Heart left ventricle (tissue), 16 donors: ENCODE measurements at regions not wholly inside any gene's neighbourhood (a gene's known extent, or its start where the extent isn't known, plus 50 kb on each side); places are given as distances from the start of the nearest gene placed in this dataset.

Experiments used
- ATAC-seq, 4 donors: fragments of 200-7000 bp; cut with Tn5 transposase; one replicate each; pipeline ENCODE4 v1.9.1; 2020 to 2022; ENCODE audit warnings: moderate library complexity in 4 of 4, mild to moderate bottlenecking in 3 of 4, moderate number of reproducible peaks in 1 of 4
- DNase-seq, 5 donors: peaks; one replicate each; pipeline ENCODE4 v3.0.0-alpha.2; 2020
- H3K27ac ChIP-seq, 12 donors: fragments of 200-600 bp; sonication (generic) in 4 of 12; one replicate each; pipeline versions ENCODE4 v1.5.0 to v1.8.0; 2016 to 2022; ENCODE audit warnings: mild to moderate bottlenecking in 2 of 12
- H3K27me3 ChIP-seq, 9 donors: fragments of 200-600 bp; sonication (generic) in 2 of 9; one replicate each; pipeline versions ENCODE4 v1.5.1 to v1.8.0; 2016 to 2022; ENCODE audit warnings: mild to moderate bottlenecking in 3 of 9
- H3K36me3 ChIP-seq, 9 donors: fragments of 200-600 bp; sonication (generic) in 2 of 9; one replicate each; pipeline versions ENCODE4 v1.5.0 to v1.8.0; 2018 to 2022; ENCODE audit warnings: mild to moderate bottlenecking in 2 of 9
- H3K4me1 ChIP-seq, 12 donors: fragments of 200-600 bp; sonication (generic) in 4 of 12; one replicate each; pipeline versions ENCODE4 v1.5.0 to v1.8.0; 2016 to 2022; ENCODE audit warnings: mild to moderate bottlenecking in 3 of 12
- H3K4me3 ChIP-seq, 12 donors: fragments of 200-600 bp; sonication (generic) in 4 of 12; one replicate each; pipeline versions ENCODE4 v1.5.0 to v1.8.0; 2017 to 2022; ENCODE audit warnings: mild to moderate bottlenecking in 9 of 12, moderate library complexity in 4 of 12
- H3K9me3 ChIP-seq, 12 donors: fragments of 200-600 bp; sonication (generic) in 4 of 12; one replicate each; pipeline versions ENCODE4 v1.5.0 to v1.8.0; 2016 to 2022; ENCODE audit warnings: mild to moderate bottlenecking in 1 of 12
- POLR2A ChIP-seq, 2 donors: fragments of 450-650 bp; IDR thresholded peaks; one replicate each; pipeline ENCODE4 v1.6.1; 2017; ENCODE audit warnings: antibody characterized with exemption in 2 of 2, mild to moderate bottlenecking in 2 of 2, moderate library complexity in 2 of 2
- WGBS, 4 donors: extraction: QIAGEN DNeasy Blood & Tissue Kit in 2 of 4; methylation state at CpG; one replicate each; pipeline versions ENCODE4 v1.1.5 to v1.1.7; 2013 to 2018; 5-methylcytosine and 5-hydroxymethylcytosine counted together
- intact Hi-C, 10 donors: fragments of 100-400 bp; cut with DNase I; formaldehyde crosslinking; loops; one replicate each; pipeline versions ENCODE4 v1.11.1 to v1.14.2; 2022
- TF ChIP-seq, protein P1 (sequence below), 12 donors: fragments of 200-600 bp; sonication (generic) in 4 of 12; IDR thresholded peaks; one replicate each; pipeline versions ENCODE4 v1.5.0 to v1.8.0; 2018 to 2022; ENCODE audit warnings: antibody characterized with exemption in 12 of 12, mild to moderate bottlenecking in 5 of 12
- donor health status: ischemic (EF 13 %, LVEDD 7.1; RV severe dilation, severe dysfunction).
- donor health status: healthy with polysubstance abuse.
- donor health status: DM: no; HTN: yes; CAD: no.
- donor health status: DM: no; HTN: no; CAD: no.
- donor health status: ischemic (EF 25% LVEDD 6.9; RV normal size, moderate dysfunction).
- donor health status: ischemic (EF 25% LVEDD 5.7; RV mildly dilated, moderate dysfunction).
- donor health status: healthy.
- donor health status: DM: yes; HTN: yes; CAD: no.
- donor health status: ischemic (EF 35%, LVEDD 5.7; RV mildly dilated, moderate dysfunction).
- donor health status: nonischemic (EF 11% LVEDD 7.7; RV severe dilation, severe dysfunction).
- donor health status: DM: yes; HTN: yes; CAD: no.
- donor health status: PGD.
- donor health status: ischemic (EF 29% LVEDD 5.4; RV normal size, mild dysfunction).
- donor health status: nonischemic (EF 23%, LVEDD 6.1; RV moderate dilation, normal function).

- Histone ChIP-seq H3K36me3 (no peaks in the 10 kb centered on the region), H3K27me3 (peaks cover 0 to 6% (median 0%) of the 10 kb centered on the region in 9 donors), H3K4me1 (peaks cover 0 to 14% (median 0%) of the 10 kb centered on the region in 12 donors), H3K4me3 (no peak overlapping the region), H3K27ac (peak overlapping the region in 1 of 12 donors; percentile 75), H3K9me3 (peaks cover 0 to 8% (median 0%) of the 10 kb centered on the region in 12 donors)
- 70 to 87% (median 73%) methylated on average over 4 of the region's 4 CpGs for WGBS, 4 donors
- intact Hi-C loops, result no loop called here
- DNase-seq, result no peak
- ATAC-seq, result no peak
- TF ChIP-seq, protein P1, sequence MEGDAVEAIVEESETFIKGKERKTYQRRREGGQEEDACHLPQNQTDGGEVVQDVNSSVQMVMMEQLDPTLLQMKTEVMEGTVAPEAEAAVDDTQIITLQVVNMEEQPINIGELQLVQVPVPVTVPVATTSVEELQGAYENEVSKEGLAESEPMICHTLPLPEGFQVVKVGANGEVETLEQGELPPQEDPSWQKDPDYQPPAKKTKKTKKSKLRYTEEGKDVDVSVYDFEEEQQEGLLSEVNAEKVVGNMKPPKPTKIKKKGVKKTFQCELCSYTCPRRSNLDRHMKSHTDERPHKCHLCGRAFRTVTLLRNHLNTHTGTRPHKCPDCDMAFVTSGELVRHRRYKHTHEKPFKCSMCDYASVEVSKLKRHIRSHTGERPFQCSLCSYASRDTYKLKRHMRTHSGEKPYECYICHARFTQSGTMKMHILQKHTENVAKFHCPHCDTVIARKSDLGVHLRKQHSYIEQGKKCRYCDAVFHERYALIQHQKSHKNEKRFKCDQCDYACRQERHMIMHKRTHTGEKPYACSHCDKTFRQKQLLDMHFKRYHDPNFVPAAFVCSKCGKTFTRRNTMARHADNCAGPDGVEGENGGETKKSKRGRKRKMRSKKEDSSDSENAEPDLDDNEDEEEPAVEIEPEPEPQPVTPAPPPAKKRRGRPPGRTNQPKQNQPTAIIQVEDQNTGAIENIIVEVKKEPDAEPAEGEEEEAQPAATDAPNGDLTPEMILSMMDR (IDR thresholded peaks at IDR 0.05), result no peak
- TF ChIP-seq POLR2A (IDR thresholded peaks at IDR 0.05), result no peak
Measured at GRCh38 chr2:88826399-88826798, 134.9 kb downstream of the RPIA start.

DNA sequence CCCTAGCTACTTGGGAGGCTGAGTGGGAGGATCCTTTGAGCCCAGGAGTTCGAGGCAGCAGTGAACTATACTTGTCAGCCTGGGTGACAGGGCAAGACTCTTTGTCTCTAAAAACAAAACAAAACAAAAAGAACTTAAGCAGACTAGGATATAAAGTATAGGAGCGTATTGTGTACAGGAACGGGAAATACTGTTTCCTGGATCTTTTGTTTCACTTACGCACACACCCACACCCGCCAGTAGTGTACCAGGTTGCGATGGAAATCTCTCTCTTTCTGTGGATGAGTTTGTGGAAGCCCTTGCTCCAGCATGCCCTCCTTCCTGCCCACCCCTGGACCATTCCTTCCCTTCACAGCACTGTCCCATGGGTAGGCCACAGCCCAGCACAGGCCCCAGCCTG, 136.3 kb downstream of the RPIA start:
- no peak overlapping the region for H3K4me3 ChIP-seq
- H3K27me3 ChIP-seq, result peaks cover 0 to 6% (median 0%) of the 10 kb centered on the region in 9 donors
- 64 to 74% (median 71%) methylated on average over 6 of the region's 6 CpGs for WGBS, 4 donors
- TF ChIP-seq, protein P1 (IDR thresholded peaks at IDR 0.05), result no peak
- TF ChIP-seq POLR2A (IDR thresholded peaks at IDR 0.05), result no peak
- H3K36me3 ChIP-seq, result no peaks in the 10 kb centered on the region
- H3K9me3 ChIP-seq, result peaks cover 0 to 8% (median 0%) of the 10 kb centered on the region in 12 donors
- intact Hi-C loops, result no loop called here
- peaks cover 0 to 14% (median 0%) of the 10 kb centered on the region in 12 donors for H3K4me1 ChIP-seq
- ATAC-seq (peak; percentile 41 to 86 (median 58)), DNase-seq (no peak)
- H3K27ac ChIP-seq, result peak overlapping the region; percentile 62 to 88 (median 76)

DNA sequence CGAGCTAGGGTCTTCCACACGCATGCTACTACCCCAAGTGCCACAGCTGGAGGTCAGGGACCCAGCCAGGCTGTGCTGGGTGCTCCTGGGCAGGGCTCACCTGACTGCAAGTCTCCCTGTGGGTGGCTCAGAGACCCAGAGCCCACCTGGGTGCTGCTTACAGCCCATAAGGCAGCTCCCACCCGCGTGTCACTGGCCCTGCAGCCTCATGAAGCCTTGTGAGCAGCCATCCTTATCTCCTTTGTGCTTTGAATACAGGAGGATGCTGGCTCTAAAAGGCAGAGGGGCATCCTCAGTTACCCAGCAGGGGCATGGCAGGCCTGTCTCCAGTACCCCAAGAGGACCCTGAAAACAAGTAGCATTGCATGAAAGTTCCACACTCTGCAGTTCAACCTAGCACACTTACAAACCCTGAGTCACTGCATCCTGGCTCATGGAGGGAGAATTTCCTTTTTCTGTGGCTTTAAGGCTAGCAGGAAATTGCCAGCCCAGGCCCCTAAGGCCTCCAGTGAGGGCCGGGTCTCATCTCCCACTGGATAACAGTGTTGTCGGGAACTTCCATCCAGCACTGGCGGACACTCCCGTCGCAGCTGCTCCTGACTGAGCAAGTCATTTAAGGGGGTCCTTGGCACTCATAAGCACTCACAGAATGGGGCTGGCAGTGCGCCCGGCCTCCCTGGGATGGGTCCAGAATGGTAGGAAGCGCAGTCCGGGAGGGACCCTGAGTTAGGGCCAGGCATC, 137.1 kb downstream of the RPIA start:
- intact Hi-C loops, result no loop called here
- ATAC-seq (peak; percentile 41 to 90 (median 72)), DNase-seq (peak; percentile 58 to 84 (median 70))
- TF ChIP-seq, protein P1 (IDR thresholded peaks at IDR 0.05), result no peak
- no peak for TF ChIP-seq POLR2A (IDR thresholded peaks at IDR 0.05)
- Histone ChIP-seq H3K27me3 (peaks cover 0 to 6% (median 0%) of the 10 kb centered on the region in 9 donors), H3K27ac (peak overlapping the region in 11 of 12 donors; percentile 60 to 88 (median 77)), H3K4me1 (peaks cover 0 to 14% (median 0%) of the 10 kb centered on the region in 12 donors), H3K4me3 (peak overlapping the region in 1 of 12 donors; percentile 11), H3K9me3 (peaks cover 0 to 8% (median 0%) of the 10 kb centered on the region in 12 donors), H3K36me3 (no peaks in the 10 kb centered on the region)
- 40 to 49% (median 46%) methylated on average over 11 to 13 of the region's 13 CpGs for WGBS, 4 donors
